ENCODE measurements at regions not wholly inside any gene's neighbourhood (a gene's known extent, or its start where the extent isn't known, plus 50 kb on each side); places are given as distances from the start of the nearest gene placed in this dataset.

GRCh38 chr5:38719403-38719802, 126.4 kb upstream of the OSMR start (continued):
- TF ChIP-seq, protein P1, sequence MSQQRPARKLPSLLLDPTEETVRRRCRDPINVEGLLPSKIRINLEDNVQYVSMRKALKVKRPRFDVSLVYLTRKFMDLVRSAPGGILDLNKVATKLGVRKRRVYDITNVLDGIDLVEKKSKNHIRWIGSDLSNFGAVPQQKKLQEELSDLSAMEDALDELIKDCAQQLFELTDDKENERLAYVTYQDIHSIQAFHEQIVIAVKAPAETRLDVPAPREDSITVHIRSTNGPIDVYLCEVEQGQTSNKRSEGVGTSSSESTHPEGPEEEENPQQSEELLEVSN (IDR thresholded peaks at IDR 0.05): no peak
- TF ChIP-seq SUZ12 (IDR thresholded peaks at IDR 0.05; ENCODE audit: low read length): no peak
- no peak for TF ChIP-seq SRF (IDR thresholded peaks at IDR 0.05; ENCODE audit: low read depth, low read length)
- TF ChIP-seq ASH2L (IDR thresholded peaks at IDR 0.05; ENCODE audit: low read length): no peak

All from H1 (cell line).